ENCODE measurements at regions not wholly inside any gene's neighbourhood (a gene's known extent, or its start where the extent isn't known, plus 50 kb on each side); places are given as distances from the start of the nearest gene placed in this dataset.
"Not testable (repeated sequence)": the region's sequence is repeated elsewhere in the genome, so short reads cannot be mapped to it uniquely, and the experiment has no call there.

- Histone ChIP-seq H3K56ac (ENCODE audit: low read length) (no peak overlapping the region), H3K9ac (ENCODE audit: low read length) (no peak overlapping the region), H2BK5ac (ENCODE audit: low read length) (no peak overlapping the region), H2BK15ac (replicated peaks; ENCODE audit: low read depth) (no peak overlapping the region), H3K18ac (ENCODE audit: low read length) (no peak overlapping the region), H4K5ac (ENCODE audit: low read length) (no peak overlapping the region), H3K79me2 (ENCODE audit: control insufficient read depth, insufficient read depth, low read length) (no peaks in the 10 kb centered on the region), H3K27ac (ENCODE audit: low read depth, low read length) (no peak overlapping the region), H3K23ac (ENCODE audit: low read length) (no peak overlapping the region), H3K4me3 (ENCODE audit: low read length) (no peak overlapping the region), H3K27me3 (ENCODE audit: insufficient read depth, low read length, poor library complexity) (no peaks in the 10 kb centered on the region), H2AK5ac (ENCODE audit: low read length) (no peak overlapping the region), H4K8ac (ENCODE audit: low read depth, low read length) (no peak overlapping the region), H3K36me3 (ENCODE audit: control insufficient read depth, insufficient read depth, low read length) (no peaks in the 10 kb centered on the region), H3K4ac (ENCODE audit: low read depth, low read length) (no peak overlapping the region), H2BK120ac (ENCODE audit: low read depth, low read length) (no peak overlapping the region), H3K4me2 (ENCODE audit: low read length) (no peak overlapping the region), H3K4me1 (ENCODE audit: control insufficient read depth, low read depth, low read length) (no peaks in the 10 kb centered on the region), H3K79me1 (ENCODE audit: low read length) (no peaks in the 10 kb centered on the region)
- no peak for DNase-seq
- no CpG with 5 or more reads among the region's 6 CpGs for WGBS (ENCODE audit: extremely low coverage, insufficient coverage, low lambda C conversion rate)
These were observed 207.6 kb downstream of the EMP1 start for GRCh38 chr12:13404111-13404628.

- not testable (repeated sequence) for H2BK5ac ChIP-seq (ENCODE audit: low read length); H3K79me1 ChIP-seq (ENCODE audit: low read length); H3K4me2 ChIP-seq (ENCODE audit: low read length); H3K23ac ChIP-seq (ENCODE audit: low read length); H3K9ac ChIP-seq (ENCODE audit: low read length); H3K79me2 ChIP-seq (ENCODE audit: control insufficient read depth, insufficient read depth, low read length); H3K56ac ChIP-seq (ENCODE audit: low read length); H4K8ac ChIP-seq (ENCODE audit: low read depth, low read length); H3K4ac ChIP-seq (ENCODE audit: low read depth, low read length); H3K4me1 ChIP-seq (ENCODE audit: control insufficient read depth, low read depth, low read length); H3K27ac ChIP-seq (ENCODE audit: low read depth, low read length); H3K27me3 ChIP-seq (ENCODE audit: insufficient read depth, low read length, poor library complexity); H2BK15ac ChIP-seq (replicated peaks; ENCODE audit: low read depth); H2BK120ac ChIP-seq (ENCODE audit: low read depth, low read length); DNase-seq; H3K4me3 ChIP-seq (ENCODE audit: low read length); H2AK5ac ChIP-seq (ENCODE audit: low read length); H4K5ac ChIP-seq (ENCODE audit: low read length); H3K18ac ChIP-seq (ENCODE audit: low read length); H3K36me3 ChIP-seq (ENCODE audit: control insufficient read depth, insufficient read depth, low read length)
- no CpG with 5 or more reads among the region's 2 CpGs for WGBS (ENCODE audit: extremely low coverage, insufficient coverage, low lambda C conversion rate)
These were observed 194.8 kb downstream of the EMP1 start for GRCh38 chr12:13391375-13391774.

GRCh38 chr12:13390918-13391317 is 194.4 kb downstream of the EMP1 start:
- H2BK5ac ChIP-seq (ENCODE audit: low read length), result no peak overlapping the region
- no peak overlapping the region for H2BK120ac ChIP-seq (ENCODE audit: low read depth, low read length)
- WGBS (ENCODE audit: extremely low coverage, insufficient coverage, low lambda C conversion rate), result no CpG with 5 or more reads among the region's 7 CpGs
- no peak overlapping the region for H3K56ac ChIP-seq (ENCODE audit: low read length)
- no peak overlapping the region for H3K18ac ChIP-seq (ENCODE audit: low read length)
- no peak overlapping the region for H3K27ac ChIP-seq (ENCODE audit: low read depth, low read length)
- H3K23ac ChIP-seq (ENCODE audit: low read length), result no peak overlapping the region
- no peak overlapping the region for H4K5ac ChIP-seq (ENCODE audit: low read length)
- H3K27me3 ChIP-seq (ENCODE audit: insufficient read depth, low read length, poor library complexity), result no peaks in the 10 kb centered on the region
- H3K4ac ChIP-seq (ENCODE audit: low read depth, low read length), result no peak overlapping the region
- no peak overlapping the region for H3K9ac ChIP-seq (ENCODE audit: low read length)
- H3K36me3 ChIP-seq (ENCODE audit: control insufficient read depth, insufficient read depth, low read length), result no peaks in the 10 kb centered on the region
- no peaks in the 10 kb centered on the region for H3K79me1 ChIP-seq (ENCODE audit: low read length)
- no peak for DNase-seq
- no peaks in the 10 kb centered on the region for H3K4me1 ChIP-seq (ENCODE audit: control insufficient read depth, low read depth, low read length)
- H3K4me3 ChIP-seq (ENCODE audit: low read length), result no peak overlapping the region
- H2BK15ac ChIP-seq (replicated peaks; ENCODE audit: low read depth), result no peak overlapping the region
- H2AK5ac ChIP-seq (ENCODE audit: low read length), result no peak overlapping the region
- no peak overlapping the region for H4K8ac ChIP-seq (ENCODE audit: low read depth, low read length)
- no peaks in the 10 kb centered on the region for H3K79me2 ChIP-seq (ENCODE audit: control insufficient read depth, insufficient read depth, low read length)
- H3K4me2 ChIP-seq (ENCODE audit: low read length), result no peak overlapping the region

GRCh38 chr12:13390381-13390861 is 193.9 kb downstream of the EMP1 start:
- WGBS (ENCODE audit: extremely low coverage, insufficient coverage, low lambda C conversion rate), result no CpG with 5 or more reads among the region's 10 CpGs

GRCh38 chr12:13387101-13387500 is 190.6 kb downstream of the EMP1 start:
- no peak overlapping the region for H3K4ac ChIP-seq (ENCODE audit: low read depth, low read length)
- H3K36me3 ChIP-seq (ENCODE audit: control insufficient read depth, insufficient read depth, low read length), result no peaks in the 10 kb centered on the region
- no peak overlapping the region for H3K4me3 ChIP-seq (ENCODE audit: low read length)
- H3K79me2 ChIP-seq (ENCODE audit: control insufficient read depth, insufficient read depth, low read length), result no peaks in the 10 kb centered on the region
- no peak overlapping the region for H4K8ac ChIP-seq (ENCODE audit: low read depth, low read length)
- H3K23ac ChIP-seq (ENCODE audit: low read length), result no peak overlapping the region
- H3K4me1 ChIP-seq (ENCODE audit: control insufficient read depth, low read depth, low read length), result no peaks in the 10 kb centered on the region
- no peaks in the 10 kb centered on the region for H3K27me3 ChIP-seq (ENCODE audit: insufficient read depth, low read length, poor library complexity)
- H3K4me2 ChIP-seq (ENCODE audit: low read length), result no peak overlapping the region
- no peak overlapping the region for H3K18ac ChIP-seq (ENCODE audit: low read length)
- H3K9ac ChIP-seq (ENCODE audit: low read length), result no peak overlapping the region
- no peak overlapping the region for H2BK5ac ChIP-seq (ENCODE audit: low read length)
- H2BK120ac ChIP-seq (ENCODE audit: low read depth, low read length), result no peak overlapping the region
- no peak overlapping the region for H4K5ac ChIP-seq (ENCODE audit: low read length)
- H2BK15ac ChIP-seq (replicated peaks; ENCODE audit: low read depth), result no peak overlapping the region
- H2AK5ac ChIP-seq (ENCODE audit: low read length), result no peak overlapping the region
- no peak overlapping the region for H3K56ac ChIP-seq (ENCODE audit: low read length)
- no peak overlapping the region for H3K27ac ChIP-seq (ENCODE audit: low read depth, low read length)
- no CpG with 5 or more reads among the region's 6 CpGs for WGBS (ENCODE audit: extremely low coverage, insufficient coverage, low lambda C conversion rate)
- DNase-seq, result no peak
- H3K79me1 ChIP-seq (ENCODE audit: low read length), result no peaks in the 10 kb centered on the region

More at GRCh38 chr12:13390381-13390861, 193.9 kb downstream of the EMP1 start:
- no peak overlapping the region for H4K5ac ChIP-seq (ENCODE audit: low read length)
- H2BK15ac ChIP-seq (replicated peaks; ENCODE audit: low read depth), result no peak overlapping the region
- no peak overlapping the region for H2AK5ac ChIP-seq (ENCODE audit: low read length)
- no peak overlapping the region for H3K4me2 ChIP-seq (ENCODE audit: low read length)
- H3K18ac ChIP-seq (ENCODE audit: low read length), result no peak overlapping the region
- H3K27me3 ChIP-seq (ENCODE audit: insufficient read depth, low read length, poor library complexity), result no peaks in the 10 kb centered on the region
- H2BK5ac ChIP-seq (ENCODE audit: low read length), result no peak overlapping the region
- no peaks in the 10 kb centered on the region for H3K79me2 ChIP-seq (ENCODE audit: control insufficient read depth, insufficient read depth, low read length)
- DNase-seq, result no peak
- H3K23ac ChIP-seq (ENCODE audit: low read length), result no peak overlapping the region
- H3K79me1 ChIP-seq (ENCODE audit: low read length), result no peaks in the 10 kb centered on the region
- no peak overlapping the region for H3K9ac ChIP-seq (ENCODE audit: low read length)
- H3K4me1 ChIP-seq (ENCODE audit: control insufficient read depth, low read depth, low read length), result no peaks in the 10 kb centered on the region
- no peak overlapping the region for H4K8ac ChIP-seq (ENCODE audit: low read depth, low read length)
- no peaks in the 10 kb centered on the region for H3K36me3 ChIP-seq (ENCODE audit: control insufficient read depth, insufficient read depth, low read length)
- no peak overlapping the region for H3K27ac ChIP-seq (ENCODE audit: low read depth, low read length)
- H2BK120ac ChIP-seq (ENCODE audit: low read depth, low read length), result no peak overlapping the region
- no peak overlapping the region for H3K4ac ChIP-seq (ENCODE audit: low read depth, low read length)
- H3K4me3 ChIP-seq (ENCODE audit: low read length), result no peak overlapping the region
- H3K56ac ChIP-seq (ENCODE audit: low read length), result no peak overlapping the region
